ENCODE measurements at regions not wholly inside any gene's neighbourhood (a gene's known extent, or its start where the extent isn't known, plus 50 kb on each side); places are given as distances from the start of the nearest gene placed in this dataset.

DNA sequence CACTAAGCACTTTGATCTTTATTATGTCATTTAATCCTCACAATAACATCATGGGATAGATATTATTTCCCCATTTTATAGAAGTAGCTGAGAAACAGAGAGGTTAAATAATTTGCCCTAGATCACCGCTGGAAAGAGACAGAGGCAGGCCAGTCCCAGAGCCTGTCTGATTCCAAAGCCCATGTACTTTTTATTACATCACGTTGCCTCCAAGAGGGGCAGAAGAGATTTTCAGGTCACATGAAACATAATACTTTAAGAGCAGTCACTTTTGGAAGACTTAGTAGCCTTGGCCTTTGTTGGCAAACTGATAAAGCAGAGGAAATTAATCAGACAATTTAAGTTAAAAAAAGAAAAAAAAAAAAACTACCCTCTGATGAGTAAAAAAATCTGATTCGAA is 200.2 kb upstream of the ARHGAP20 start:
- Histone ChIP-seq H3K36me3 (ENCODE audit: control insufficient read depth in 4 of 4, insufficient read depth in 4 of 4, low read length in 4 of 4) (no peaks in the 10 kb centered on the region), H3K9ac (ENCODE audit: insufficient read depth in 1 of 2, low read length in 2 of 2) (no peak overlapping the region), H3K4me3 (no peak overlapping the region), H3K27ac (ENCODE audit: low read depth in 1 of 2, low read length in 1 of 2) (no peak overlapping the region), H3K27me3 (ENCODE audit: control insufficient read depth in 3 of 3, insufficient read depth in 3 of 3, low read length in 2 of 3) (no peaks in the 10 kb centered on the region), H3K4me1 (ENCODE audit: control insufficient read depth in 5 of 5, insufficient read depth in 5 of 5, low read length in 5 of 5) (peaks cover 0 to 5% (median 2%) of the 10 kb centered on the region in 5 donors), H3K9me3 (ENCODE audit: control insufficient read depth in 4 of 4, insufficient read depth in 3 of 4, low read length in 3 of 4) (peaks cover 0 to 4% (median under 1%) of the 10 kb centered on the region in 4 donors)
- TF ChIP-seq, protein P1, sequence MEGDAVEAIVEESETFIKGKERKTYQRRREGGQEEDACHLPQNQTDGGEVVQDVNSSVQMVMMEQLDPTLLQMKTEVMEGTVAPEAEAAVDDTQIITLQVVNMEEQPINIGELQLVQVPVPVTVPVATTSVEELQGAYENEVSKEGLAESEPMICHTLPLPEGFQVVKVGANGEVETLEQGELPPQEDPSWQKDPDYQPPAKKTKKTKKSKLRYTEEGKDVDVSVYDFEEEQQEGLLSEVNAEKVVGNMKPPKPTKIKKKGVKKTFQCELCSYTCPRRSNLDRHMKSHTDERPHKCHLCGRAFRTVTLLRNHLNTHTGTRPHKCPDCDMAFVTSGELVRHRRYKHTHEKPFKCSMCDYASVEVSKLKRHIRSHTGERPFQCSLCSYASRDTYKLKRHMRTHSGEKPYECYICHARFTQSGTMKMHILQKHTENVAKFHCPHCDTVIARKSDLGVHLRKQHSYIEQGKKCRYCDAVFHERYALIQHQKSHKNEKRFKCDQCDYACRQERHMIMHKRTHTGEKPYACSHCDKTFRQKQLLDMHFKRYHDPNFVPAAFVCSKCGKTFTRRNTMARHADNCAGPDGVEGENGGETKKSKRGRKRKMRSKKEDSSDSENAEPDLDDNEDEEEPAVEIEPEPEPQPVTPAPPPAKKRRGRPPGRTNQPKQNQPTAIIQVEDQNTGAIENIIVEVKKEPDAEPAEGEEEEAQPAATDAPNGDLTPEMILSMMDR (IDR thresholded peaks at IDR 0.05; ENCODE audit: control extremely low read depth, extremely low read depth): no peak
- DNase-seq (no peak), ATAC-seq (ENCODE audit: insufficient read depth, low FRiP score) (no peak)
- 77 to 83% methylated on average over 3 of the region's 3 CpGs for WGBS, 2 donors

DNA sequence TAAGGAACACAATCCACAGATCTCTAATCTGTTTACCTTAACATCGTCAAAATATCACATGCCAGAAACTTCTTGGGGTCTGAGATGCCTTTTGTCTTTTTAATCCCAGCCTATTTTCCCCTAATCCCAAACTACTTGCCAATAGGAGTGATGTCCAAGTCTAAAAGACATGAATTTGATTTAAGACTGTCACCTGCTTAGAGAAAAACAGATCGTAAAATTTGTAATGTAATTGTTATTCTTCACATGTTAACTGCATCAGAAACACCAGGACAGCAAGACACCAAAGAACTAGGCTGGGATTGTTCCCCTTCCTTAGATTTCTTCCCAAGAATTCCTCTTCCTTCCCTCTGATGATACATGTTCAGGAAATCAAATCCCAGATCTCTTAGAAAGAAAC is 198.1 kb upstream of the ARHGAP20 start:
- Histone ChIP-seq H3K27me3 (ENCODE audit: control insufficient read depth in 3 of 3, insufficient read depth in 3 of 3, low read length in 2 of 3) (no peaks in the 10 kb centered on the region), H3K36me3 (ENCODE audit: control insufficient read depth in 4 of 4, insufficient read depth in 4 of 4, low read length in 4 of 4) (no peaks in the 10 kb centered on the region), H3K27ac (ENCODE audit: low read depth in 1 of 2, low read length in 1 of 2) (no peak overlapping the region), H3K9me3 (ENCODE audit: control insufficient read depth in 4 of 4, insufficient read depth in 3 of 4, low read length in 3 of 4) (peaks cover 0 to 4% (median 0%) of the 10 kb centered on the region in 4 donors), H3K4me3 (no peak overlapping the region), H3K9ac (ENCODE audit: insufficient read depth in 1 of 2, low read length in 2 of 2) (no peak overlapping the region), H3K4me1 (ENCODE audit: control insufficient read depth in 5 of 5, insufficient read depth in 5 of 5, low read length in 5 of 5) (peaks cover 0 to 6% (median 2%) of the 10 kb centered on the region in 5 donors)
- no peak for ATAC-seq (ENCODE audit: insufficient read depth, low FRiP score)
- WGBS, 2 donors: 72 to 75% methylated on average over 2 of the region's 2 CpGs
- TF ChIP-seq, protein P1 (IDR thresholded peaks at IDR 0.05; ENCODE audit: control extremely low read depth, extremely low read depth): no peak
- no peak for DNase-seq

DNA sequence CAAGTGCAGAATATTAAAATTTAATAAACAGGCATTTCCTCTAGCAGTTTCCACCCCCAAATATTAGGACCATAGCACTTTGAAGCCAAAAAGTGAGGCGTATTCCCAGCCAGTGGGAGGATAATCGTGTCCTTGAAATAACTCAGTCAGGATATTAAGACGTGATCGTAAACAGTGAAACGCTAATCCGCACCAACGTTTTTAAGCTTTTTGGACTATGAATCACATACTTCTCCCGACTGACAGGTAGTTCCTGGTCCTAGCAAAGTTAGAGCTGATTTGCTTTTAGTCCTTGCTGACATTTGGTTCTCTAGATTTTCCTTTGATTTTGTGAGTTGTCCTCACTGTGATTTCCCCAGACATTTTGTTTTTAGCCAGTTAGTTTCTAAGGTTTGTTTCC is 197.1 kb upstream of the ARHGAP20 start:
- Histone ChIP-seq H3K4me3 (no peak overlapping the region), H3K36me3 (ENCODE audit: control insufficient read depth in 4 of 4, insufficient read depth in 4 of 4, low read length in 4 of 4) (no peaks in the 10 kb centered on the region), H3K9ac (ENCODE audit: insufficient read depth in 1 of 2, low read length in 2 of 2) (no peak overlapping the region), H3K27me3 (ENCODE audit: control insufficient read depth in 3 of 3, insufficient read depth in 3 of 3, low read length in 2 of 3) (no peaks in the 10 kb centered on the region), H3K4me1 (ENCODE audit: control insufficient read depth in 5 of 5, insufficient read depth in 5 of 5, low read length in 5 of 5) (peaks cover 0 to 6% (median 2%) of the 10 kb centered on the region in 5 donors), H3K27ac (ENCODE audit: low read depth in 1 of 2, low read length in 1 of 2) (no peak overlapping the region), H3K9me3 (ENCODE audit: control insufficient read depth in 4 of 4, insufficient read depth in 3 of 4, low read length in 3 of 4) (peaks cover 0 to 4% (median 0%) of the 10 kb centered on the region in 4 donors)
- WGBS, 2 donors: 42 to 52% methylated on average over 8 of the region's 8 CpGs
- ATAC-seq (ENCODE audit: insufficient read depth, low FRiP score) (no peak), DNase-seq (peak in 2 of 3 donors; percentile 25 to 26)
- TF ChIP-seq, protein P1 (IDR thresholded peaks at IDR 0.05; ENCODE audit: control extremely low read depth, extremely low read depth): no peak
